ENCODE measurements at regions not wholly inside any gene's neighbourhood (a gene's known extent, or its start where the extent isn't known, plus 50 kb on each side); places are given as distances from the start of the nearest gene placed in this dataset.

- no peak for DNase-seq (ENCODE audit: low read depth)
Measured at GRCh38 chr17:71974051-71974450, 146.8 kb upstream of the SOX9 start.

GRCh38 chr17:71975331-71975801, 145.5 kb upstream of the SOX9 start:
- no peak for DNase-seq (ENCODE audit: low read depth)

- DNase-seq (ENCODE audit: low read depth) = no peak
Measured at GRCh38 chr17:71976011-71976649, 144.7 kb upstream of the SOX9 start.

- DNase-seq (ENCODE audit: low read depth) = no peak
Measured at GRCh38 chr17:71978435-71978834, 142.4 kb upstream of the SOX9 start.

GRCh38 chr17:71980171-71980570, 140.6 kb upstream of the SOX9 start:
- no peak for DNase-seq (ENCODE audit: low read depth)

GRCh38 chr17:71983828-71984227, 137.0 kb upstream of the SOX9 start:
- no peak for DNase-seq (ENCODE audit: low read depth)

GRCh38 chr17:71985111-71986039, 135.4 kb upstream of the SOX9 start:
- DNase-seq (ENCODE audit: low read depth) = no peak

GRCh38 chr17:71986886-71987285, 133.9 kb upstream of the SOX9 start:
- DNase-seq (ENCODE audit: low read depth) = no peak

- no peak for DNase-seq (ENCODE audit: low read depth)
Measured at GRCh38 chr17:71987634-71988033, 133.2 kb upstream of the SOX9 start.

GRCh38 chr17:71989117-71989516, 131.7 kb upstream of the SOX9 start:
- DNase-seq (ENCODE audit: low read depth) = no peak

GRCh38 chr17:71993363-71993762, 127.5 kb upstream of the SOX9 start:
- DNase-seq (ENCODE audit: low read depth) = no peak

- DNase-seq (ENCODE audit: low read depth) = no peak
Measured at GRCh38 chr17:71995590-71995989, 125.2 kb upstream of the SOX9 start.

- DNase-seq (ENCODE audit: low read depth) = no peak
Measured at GRCh38 chr17:72004011-72004427, 116.8 kb upstream of the SOX9 start.

- DNase-seq (ENCODE audit: low read depth) = no peak
Measured at GRCh38 chr17:72004611-72005331, 116.0 kb upstream of the SOX9 start.

- DNase-seq (ENCODE audit: low read depth) = no peak
Measured at GRCh38 chr17:72005332-72006163, 115.3 kb upstream of the SOX9 start.

GRCh38 chr17:72008236-72008876, 112.5 kb upstream of the SOX9 start:
- no peak for DNase-seq (ENCODE audit: low read depth)

GRCh38 chr17:72011561-72011960, 109.3 kb upstream of the SOX9 start:
- DNase-seq (ENCODE audit: low read depth) = no peak

- DNase-seq (ENCODE audit: low read depth) = no peak
Measured at GRCh38 chr17:72021417-72022041, 99.3 kb upstream of the SOX9 start.

GRCh38 chr17:72022328-72023275, 98.2 kb upstream of the SOX9 start:
- no peak for DNase-seq (ENCODE audit: low read depth)
